ENCODE measurements at regions not wholly inside any gene's neighbourhood (a gene's known extent, or its start where the extent isn't known, plus 50 kb on each side); places are given as distances from the start of the nearest gene placed in this dataset.

- TF ChIP-seq CTCF (IDR thresholded peaks at IDR 0.05 in 2 of 3, conservative IDR thresholded peaks at IDR 0.05 in 1 of 3; ENCODE audit: control insufficient read depth in 2 of 3, extremely low read depth in 1 of 3, insufficient read depth in 1 of 3, low read depth in 3 of 3, low read length in 3 of 3) (no peak), POLR2AphosphoS2 (IDR thresholded peaks at IDR 0.05; ENCODE audit: low read depth, low read length) (no peak), IKZF2 (IDR thresholded peaks at IDR 0.05) (no peak), BRCA1 (IDR thresholded peaks at IDR 0.05; ENCODE audit: low read depth, low read length) (no peak), RELA (IDR thresholded peaks at IDR 0.05; ENCODE audit: borderline replicate concordance, partially characterized antibody) (no peak), EP300 (IDR thresholded peaks at IDR 0.05; ENCODE audit: borderline replicate concordance in 1 of 2, control insufficient read depth in 1 of 2, low read depth in 2 of 2, low read length in 2 of 2) (no peak), TARDBP (IDR thresholded peaks at IDR 0.05; ENCODE audit: borderline replicate concordance) (no peak), MAX (IDR thresholded peaks at IDR 0.05; ENCODE audit: low read depth, low read length) (no peak), SUZ12 (IDR thresholded peaks at IDR 0.05; ENCODE audit: unreplicated experiment) (no peak)
Observed at GRCh38 chr1:199122532-199123311, 483.9 kb downstream of the PTPRC start.
